NCI-H748 (cell line): ENCODE measurements at regions not wholly inside any gene's neighbourhood (a gene's known extent, or its start where the extent isn't known, plus 50 kb on each side); places are given as distances from the start of the nearest gene placed in this dataset.
A peak's percentile ranks its signal among the peaks of the same experiment; 100 is the strongest.

Source experiments
- DNase-seq: peaks from one replicate; lab custom pipeline; 2025; ENCODE audit not compliant: unreplicated experiment; lab: John Stamatoyannopoulos, UW

GRCh38 chr2:239544918-239545465, 144.2 kb upstream of the HDAC4 start:
- no peak for DNase-seq

GRCh38 chr2:239544143-239544917, 143.5 kb upstream of the HDAC4 start:
- no peak for DNase-seq

GRCh38 chr2:239543702-239544101, 142.9 kb upstream of the HDAC4 start:
- DNase-seq, result no peak

- peak; percentile 48 for DNase-seq
Observed at GRCh38 chr2:239540174-239540573, 139.4 kb upstream of the HDAC4 start.

GRCh38 chr2:239539776-239540100, 138.9 kb upstream of the HDAC4 start:
- DNase-seq, result no peak

GRCh38 chr2:239539083-239539775, 138.4 kb upstream of the HDAC4 start:
- DNase-seq, result no peak

- DNase-seq, result no peak
Observed at GRCh38 chr2:239538357-239539052, 137.7 kb upstream of the HDAC4 start.

- DNase-seq, result no peak
Observed at GRCh38 chr2:239537633-239538356, 137.0 kb upstream of the HDAC4 start.

GRCh38 chr2:239536186-239536585, 135.4 kb upstream of the HDAC4 start:
- no peak for DNase-seq

- no peak for DNase-seq
Observed at GRCh38 chr2:239535413-239536144, 134.8 kb upstream of the HDAC4 start.

- peak; percentile 59 for DNase-seq
Observed at GRCh38 chr2:239534581-239535412, 134.0 kb upstream of the HDAC4 start.

- DNase-seq, result no peak
Observed at GRCh38 chr2:239533569-239534316, 132.9 kb upstream of the HDAC4 start.

- no peak for DNase-seq
Observed at GRCh38 chr2:239532859-239533258, 132.0 kb upstream of the HDAC4 start.

- no peak for DNase-seq
Observed at GRCh38 chr2:239532250-239532649, 131.4 kb upstream of the HDAC4 start.

GRCh38 chr2:239531456-239532241, 130.8 kb upstream of the HDAC4 start:
- DNase-seq, result peak; percentile 50

- no peak for DNase-seq
Observed at GRCh38 chr2:239530749-239531316, 130.0 kb upstream of the HDAC4 start.

GRCh38 chr2:239529313-239530015, 128.6 kb upstream of the HDAC4 start:
- no peak for DNase-seq
